Retinal pigment epithelial cell (primary cell): ENCODE measurements at regions not wholly inside any gene's neighbourhood (a gene's known extent, or its start where the extent isn't known, plus 50 kb on each side); places are given as distances from the start of the nearest gene placed in this dataset.

Experiments used
- DNase-seq: peaks from one replicate; pipeline ENCODE4 v3.0.0-alpha.2; 2010; ENCODE audit warnings: low read depth
- H3K4me3 ChIP-seq: 2 replicates; pipeline ENCODE4 v1.5.1; 2011; ENCODE audit warnings: mild to moderate bottlenecking, low read length, control low read depth, moderate library complexity
- TF ChIP-seq, protein P1 (sequence below): conservative IDR thresholded peaks from 2 replicates; pipeline ENCODE4 v1.5.1; 2011; ENCODE audit warnings: low read depth, low read length, control low read depth, inconsistent platforms

DNA sequence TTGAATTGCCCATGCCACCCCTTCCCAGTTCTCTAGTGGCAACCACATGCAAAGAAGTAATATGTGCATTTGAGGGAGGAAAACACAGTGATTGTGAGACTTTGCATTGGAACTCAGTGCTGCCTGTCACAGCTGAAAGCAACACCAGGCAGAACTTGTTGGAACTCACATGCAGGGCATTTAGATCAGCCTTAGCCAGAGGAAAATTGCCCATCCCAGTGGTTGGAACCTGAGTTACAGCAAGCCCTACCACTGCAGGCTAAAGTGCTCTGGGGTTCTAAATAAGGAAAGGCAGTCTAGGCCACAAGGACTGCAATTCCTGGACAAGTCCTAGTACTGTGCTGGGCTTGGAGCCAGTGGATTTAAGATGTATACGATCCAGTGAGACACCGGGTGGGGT is 245.3 kb upstream of the UFL1 start:
- no peak overlapping the region for H3K4me3 ChIP-seq
- TF ChIP-seq, protein P1, sequence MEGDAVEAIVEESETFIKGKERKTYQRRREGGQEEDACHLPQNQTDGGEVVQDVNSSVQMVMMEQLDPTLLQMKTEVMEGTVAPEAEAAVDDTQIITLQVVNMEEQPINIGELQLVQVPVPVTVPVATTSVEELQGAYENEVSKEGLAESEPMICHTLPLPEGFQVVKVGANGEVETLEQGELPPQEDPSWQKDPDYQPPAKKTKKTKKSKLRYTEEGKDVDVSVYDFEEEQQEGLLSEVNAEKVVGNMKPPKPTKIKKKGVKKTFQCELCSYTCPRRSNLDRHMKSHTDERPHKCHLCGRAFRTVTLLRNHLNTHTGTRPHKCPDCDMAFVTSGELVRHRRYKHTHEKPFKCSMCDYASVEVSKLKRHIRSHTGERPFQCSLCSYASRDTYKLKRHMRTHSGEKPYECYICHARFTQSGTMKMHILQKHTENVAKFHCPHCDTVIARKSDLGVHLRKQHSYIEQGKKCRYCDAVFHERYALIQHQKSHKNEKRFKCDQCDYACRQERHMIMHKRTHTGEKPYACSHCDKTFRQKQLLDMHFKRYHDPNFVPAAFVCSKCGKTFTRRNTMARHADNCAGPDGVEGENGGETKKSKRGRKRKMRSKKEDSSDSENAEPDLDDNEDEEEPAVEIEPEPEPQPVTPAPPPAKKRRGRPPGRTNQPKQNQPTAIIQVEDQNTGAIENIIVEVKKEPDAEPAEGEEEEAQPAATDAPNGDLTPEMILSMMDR: no peak
- no peak for DNase-seq

DNA sequence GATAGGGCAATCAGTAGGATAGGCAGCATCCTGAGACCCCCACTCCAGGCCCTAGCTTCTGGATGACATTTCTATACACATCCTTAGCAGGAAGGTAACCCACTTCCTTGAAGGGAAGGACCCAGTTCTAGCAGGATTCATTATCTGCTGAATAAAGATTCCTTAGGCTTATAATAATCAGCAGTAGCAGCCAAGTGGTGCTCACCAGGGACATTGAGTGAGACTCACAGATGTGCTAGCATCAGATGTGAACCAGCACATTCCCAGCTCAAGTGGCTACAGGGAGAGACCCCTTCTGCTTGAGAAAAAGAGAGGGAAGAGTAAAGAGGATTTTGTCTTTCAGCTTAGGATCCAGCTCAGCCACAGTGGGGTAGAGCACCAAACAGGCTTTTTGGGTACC is 244.8 kb upstream of the UFL1 start:
- no peak for DNase-seq
- TF ChIP-seq, protein P1: no peak
- no peak overlapping the region for H3K4me3 ChIP-seq

DNA sequence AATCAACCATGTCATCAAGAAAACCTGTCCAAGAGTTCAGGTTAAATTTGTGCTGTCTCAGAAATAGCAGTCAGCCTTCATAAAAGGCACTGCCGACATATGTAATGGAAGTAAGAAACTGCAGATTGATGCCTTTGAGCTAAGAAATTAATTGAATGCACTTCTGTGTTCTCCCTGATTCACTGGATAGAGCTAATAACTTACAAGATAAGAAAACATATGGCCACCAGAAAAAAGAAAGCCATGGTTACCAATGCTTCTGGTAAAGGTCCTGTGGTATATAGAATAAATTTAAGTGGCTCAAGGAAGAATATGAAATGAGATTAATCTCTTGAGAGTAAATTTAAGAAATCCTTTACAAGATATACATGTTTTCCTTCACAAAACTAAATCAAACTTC is 242.5 kb upstream of the UFL1 start:
- TF ChIP-seq, protein P1: no peak
- DNase-seq: no peak
- no peak overlapping the region for H3K4me3 ChIP-seq

DNA sequence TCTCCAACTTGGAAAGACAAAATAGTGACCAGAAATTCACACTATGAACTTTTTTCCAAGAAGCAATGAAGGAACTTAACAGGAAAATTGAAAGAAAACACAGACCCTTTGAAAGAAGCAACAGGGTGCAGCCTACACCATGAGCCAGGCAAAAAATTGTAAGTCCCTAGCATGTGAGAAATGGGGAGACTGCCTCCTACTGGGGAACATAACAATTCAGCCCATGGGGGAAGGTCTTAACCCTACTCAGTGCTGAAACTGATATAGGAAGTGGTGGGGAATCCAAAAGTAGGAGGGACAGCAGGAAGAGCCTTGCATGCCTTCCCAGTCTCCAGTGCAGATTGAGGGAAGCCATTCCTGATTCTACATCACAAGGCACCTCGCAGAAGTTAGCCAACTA is 235.1 kb upstream of the UFL1 start:
- H3K4me3 ChIP-seq: no peak overlapping the region
- TF ChIP-seq, protein P1: no peak
- DNase-seq: no peak

DNA sequence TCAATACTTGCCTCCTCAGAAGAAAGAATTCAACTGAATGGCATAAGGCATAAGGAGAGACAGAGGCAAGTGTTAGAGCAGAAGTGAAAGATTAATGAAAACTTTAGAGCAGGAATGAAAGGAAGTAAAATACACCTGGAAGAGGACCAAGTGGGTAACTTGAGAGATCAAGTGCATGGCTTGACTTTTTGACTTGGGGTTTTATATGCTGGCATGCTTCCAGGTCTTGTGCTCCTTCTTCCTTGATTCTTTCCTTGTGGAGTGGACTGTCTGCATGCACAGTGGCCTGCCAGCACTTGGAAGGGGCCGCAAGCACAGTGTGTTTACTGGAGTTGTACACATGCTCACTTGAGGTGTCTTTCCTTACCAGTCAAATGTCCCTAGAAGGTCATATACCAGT is 222.1 kb upstream of the UFL1 start:
- TF ChIP-seq, protein P1: no peak
- no peak overlapping the region for H3K4me3 ChIP-seq
- no peak for DNase-seq

DNA sequence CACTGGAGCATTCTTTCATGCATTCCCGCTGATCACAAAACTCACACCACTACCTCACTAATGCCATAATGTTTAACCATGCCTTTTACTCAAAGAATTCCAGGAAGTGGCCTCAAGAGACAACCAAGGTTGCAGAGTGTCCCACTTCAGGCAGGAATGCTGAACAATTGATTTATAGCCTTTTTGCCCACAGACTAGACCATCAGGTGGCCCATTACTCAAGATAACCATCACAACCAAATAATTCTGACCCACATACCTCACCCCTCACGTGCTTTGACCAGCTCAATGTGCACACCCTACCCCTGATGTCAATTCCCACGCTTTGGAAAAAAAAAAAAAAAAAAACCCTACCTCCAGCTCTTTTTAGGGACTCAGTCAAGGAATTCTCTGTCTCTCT is 220.6 kb upstream of the UFL1 start:
- H3K4me3 ChIP-seq: no peak overlapping the region
- DNase-seq: no peak
- TF ChIP-seq, protein P1: no peak

DNA sequence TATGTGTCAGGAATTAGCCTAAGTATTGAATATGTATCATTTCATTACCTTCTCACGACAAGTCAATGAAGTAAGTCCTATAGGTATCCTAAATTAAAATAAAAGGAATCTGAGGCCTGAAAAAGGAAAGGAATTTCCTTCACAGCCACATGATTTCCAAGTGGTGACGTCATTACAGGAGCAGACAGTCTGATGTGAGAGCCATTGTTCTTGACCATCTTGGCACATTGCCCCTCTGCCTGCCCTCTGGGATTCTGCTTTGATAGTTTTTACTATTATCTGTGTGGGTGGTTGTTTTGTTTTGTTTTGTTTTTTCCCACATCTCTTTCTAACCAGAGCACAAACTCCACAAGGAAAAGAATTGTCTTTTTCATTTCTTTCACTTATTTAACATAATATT is 219.8 kb upstream of the UFL1 start:
- no peak overlapping the region for H3K4me3 ChIP-seq
- TF ChIP-seq, protein P1: no peak
- DNase-seq: peak; percentile 16
